ENCODE measurements at regions not wholly inside any gene's neighbourhood (a gene's known extent, or its start where the extent isn't known, plus 50 kb on each side); places are given as distances from the start of the nearest gene placed in this dataset.

DNA sequence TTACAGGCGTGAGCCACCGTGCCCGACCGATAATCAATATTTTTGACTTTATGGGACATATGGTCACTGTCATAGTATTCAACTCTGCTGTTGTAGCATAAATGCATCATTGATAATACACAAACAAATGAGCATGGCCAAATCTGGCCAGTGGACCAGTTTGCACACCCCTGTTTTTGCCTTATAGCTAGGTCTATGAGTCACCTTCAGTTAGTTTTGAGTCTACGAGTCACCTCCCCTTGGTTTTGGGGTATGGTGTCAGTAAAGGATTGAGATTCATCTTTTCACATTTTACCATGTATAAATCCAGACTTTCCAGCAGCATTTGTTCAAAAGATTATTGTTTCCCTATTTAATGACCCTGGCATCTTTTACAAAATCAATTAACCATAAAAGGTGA, 362.5 kb upstream of the NRP1 start:
- TF ChIP-seq EZH2 (IDR thresholded peaks at IDR 0.05; ENCODE audit: insufficient read depth, poor library complexity, severe bottlenecking) (no peak), EZH2phosphoT487 (IDR thresholded peaks at IDR 0.05; ENCODE audit: insufficient read depth, low read depth) (no peak)
